ENCODE measurements at regions not wholly inside any gene's neighbourhood (a gene's known extent, or its start where the extent isn't known, plus 50 kb on each side); places are given as distances from the start of the nearest gene placed in this dataset.
"Not testable (repeated sequence)": the region's sequence is repeated elsewhere in the genome, so short reads cannot be mapped to it uniquely, and the experiment has no call there.

DNA sequence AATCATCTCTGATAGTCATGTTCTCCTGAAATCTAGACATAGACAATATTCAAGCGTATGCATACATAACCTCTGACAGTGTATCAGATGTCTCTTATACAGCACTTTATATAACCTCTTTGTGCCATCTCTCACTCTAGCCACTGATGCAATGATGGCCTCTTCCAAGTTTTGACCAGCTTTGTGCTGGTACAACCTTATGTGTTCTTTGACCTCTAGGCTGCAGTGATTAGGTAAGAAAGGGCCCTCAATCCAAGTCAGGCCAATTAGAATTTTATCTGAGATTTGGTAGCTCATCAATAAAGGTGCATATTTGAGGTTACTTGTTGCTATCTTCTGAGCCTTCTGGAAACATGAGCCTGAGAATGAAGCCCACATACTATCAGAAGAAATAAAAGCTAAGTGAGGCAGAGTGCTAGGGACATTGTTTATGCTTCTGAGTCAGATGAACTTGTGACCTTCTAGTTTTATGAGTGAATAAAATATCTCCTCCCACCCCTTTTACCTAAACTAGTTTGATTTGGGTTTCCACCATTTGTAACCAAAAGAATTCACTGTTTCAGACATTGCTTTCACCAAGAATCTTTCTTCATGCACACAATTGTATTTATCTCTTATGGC lies 283.2 kb upstream of the SUCLG2 start:
- no peaks in the 10 kb centered on the region for H3K9me3 Mint-ChIP-seq (ENCODE audit: unreplicated experiment)
- no peaks in the 10 kb centered on the region for H3K36me3 Mint-ChIP-seq (ENCODE audit: unreplicated experiment)

DNA sequence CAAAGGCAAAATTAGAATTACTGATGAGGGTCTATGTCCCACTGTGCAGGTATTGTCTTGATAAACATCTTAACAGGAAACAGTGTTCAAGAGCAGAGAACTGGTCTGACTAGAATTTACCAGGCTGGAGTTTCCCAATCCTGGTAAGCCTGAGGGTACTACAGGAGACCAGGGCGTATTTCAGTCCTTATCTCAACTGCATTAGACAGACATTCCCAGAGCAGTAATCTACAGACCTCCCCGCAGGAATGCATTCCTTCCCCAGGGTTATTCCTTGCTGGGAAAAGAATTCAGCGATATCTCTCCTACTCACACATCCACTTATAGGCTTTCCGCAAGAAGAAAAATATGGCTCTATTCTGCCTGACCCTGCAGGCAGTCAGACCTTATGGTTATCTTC lies 276.0 kb upstream of the SUCLG2 start:
- not testable (repeated sequence) for H3K9me3 Mint-ChIP-seq (ENCODE audit: unreplicated experiment); H3K4me1 Mint-ChIP-seq (ENCODE audit: low read depth, unreplicated experiment); H3K27me3 Mint-ChIP-seq (ENCODE audit: unreplicated experiment); H3K4me3 Mint-ChIP-seq (ENCODE audit: unreplicated experiment); H3K27ac Mint-ChIP-seq (ENCODE audit: unreplicated experiment); DNase-seq; H3K36me3 Mint-ChIP-seq (ENCODE audit: unreplicated experiment)

More for the DNA sequence above, 283.2 kb upstream of the SUCLG2 start:
- H3K4me3 Mint-ChIP-seq (ENCODE audit: unreplicated experiment), result no peak overlapping the region
- no peaks in the 10 kb centered on the region for H3K27me3 Mint-ChIP-seq (ENCODE audit: unreplicated experiment)
- H3K27ac Mint-ChIP-seq (ENCODE audit: unreplicated experiment), result no peak overlapping the region
- TF ChIP-seq, protein P1, sequence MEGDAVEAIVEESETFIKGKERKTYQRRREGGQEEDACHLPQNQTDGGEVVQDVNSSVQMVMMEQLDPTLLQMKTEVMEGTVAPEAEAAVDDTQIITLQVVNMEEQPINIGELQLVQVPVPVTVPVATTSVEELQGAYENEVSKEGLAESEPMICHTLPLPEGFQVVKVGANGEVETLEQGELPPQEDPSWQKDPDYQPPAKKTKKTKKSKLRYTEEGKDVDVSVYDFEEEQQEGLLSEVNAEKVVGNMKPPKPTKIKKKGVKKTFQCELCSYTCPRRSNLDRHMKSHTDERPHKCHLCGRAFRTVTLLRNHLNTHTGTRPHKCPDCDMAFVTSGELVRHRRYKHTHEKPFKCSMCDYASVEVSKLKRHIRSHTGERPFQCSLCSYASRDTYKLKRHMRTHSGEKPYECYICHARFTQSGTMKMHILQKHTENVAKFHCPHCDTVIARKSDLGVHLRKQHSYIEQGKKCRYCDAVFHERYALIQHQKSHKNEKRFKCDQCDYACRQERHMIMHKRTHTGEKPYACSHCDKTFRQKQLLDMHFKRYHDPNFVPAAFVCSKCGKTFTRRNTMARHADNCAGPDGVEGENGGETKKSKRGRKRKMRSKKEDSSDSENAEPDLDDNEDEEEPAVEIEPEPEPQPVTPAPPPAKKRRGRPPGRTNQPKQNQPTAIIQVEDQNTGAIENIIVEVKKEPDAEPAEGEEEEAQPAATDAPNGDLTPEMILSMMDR (IDR thresholded peaks at IDR 0.05; ENCODE audit: partially characterized antibody, unreplicated experiment), result no peak
- H3K4me1 Mint-ChIP-seq (ENCODE audit: low read depth, unreplicated experiment), result no peaks in the 10 kb centered on the region
- no peak for DNase-seq

DNA sequence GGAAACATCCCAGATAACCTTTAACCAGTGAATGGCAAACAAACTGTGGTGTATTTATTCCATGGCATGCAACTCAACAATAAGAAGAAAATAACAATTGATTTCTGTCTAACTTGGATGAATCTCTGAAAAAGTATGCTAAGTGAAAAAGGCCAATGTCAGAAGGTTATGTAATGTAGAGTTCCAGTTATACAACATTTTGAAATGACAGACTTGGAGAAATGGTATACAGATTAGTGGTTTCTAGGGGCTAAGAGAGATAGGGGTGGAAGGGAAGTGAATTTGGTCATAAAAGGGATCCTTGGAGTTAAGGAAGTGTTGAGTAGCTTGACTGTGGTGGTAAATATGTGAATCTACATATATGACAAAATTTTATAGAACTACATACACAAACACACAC lies 269.4 kb upstream of the SUCLG2 start:
- Mint-ChIP-seq H3K4me3 (ENCODE audit: unreplicated experiment) (no peak overlapping the region), H3K36me3 (ENCODE audit: unreplicated experiment) (no peaks in the 10 kb centered on the region), H3K27ac (ENCODE audit: unreplicated experiment) (no peak overlapping the region), H3K4me1 (ENCODE audit: low read depth, unreplicated experiment) (no peaks in the 10 kb centered on the region), H3K9me3 (ENCODE audit: unreplicated experiment) (no peaks in the 10 kb centered on the region), H3K27me3 (ENCODE audit: unreplicated experiment) (no peaks in the 10 kb centered on the region)
- DNase-seq, result no peak
- TF ChIP-seq, protein P1 (IDR thresholded peaks at IDR 0.05; ENCODE audit: partially characterized antibody, unreplicated experiment), result no peak

DNA sequence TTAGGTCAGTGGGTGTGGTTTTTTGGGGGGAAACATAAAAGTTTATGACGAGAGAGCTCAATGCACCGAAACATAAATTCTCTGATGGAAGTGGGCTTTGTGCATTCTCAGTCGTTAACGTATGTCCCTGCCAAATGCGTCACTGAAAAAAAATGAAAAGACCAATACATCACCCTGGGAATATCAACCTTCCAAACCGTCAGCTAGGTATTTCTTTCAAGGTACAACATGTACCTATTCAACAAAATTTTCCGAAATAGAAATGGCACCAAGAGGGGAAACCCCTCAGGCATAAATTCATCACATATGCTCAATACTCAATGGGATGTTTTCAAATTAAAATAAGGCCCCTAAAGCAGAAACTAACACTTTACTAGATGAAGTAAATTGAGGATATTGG lies 266.6 kb upstream of the SUCLG2 start:
- no peaks in the 10 kb centered on the region for H3K36me3 Mint-ChIP-seq (ENCODE audit: unreplicated experiment)
- TF ChIP-seq, protein P1 (IDR thresholded peaks at IDR 0.05; ENCODE audit: partially characterized antibody, unreplicated experiment), result no peak
- no peak overlapping the region for H3K27ac Mint-ChIP-seq (ENCODE audit: unreplicated experiment)
- DNase-seq, result no peak
- no peaks in the 10 kb centered on the region for H3K27me3 Mint-ChIP-seq (ENCODE audit: unreplicated experiment)
- H3K9me3 Mint-ChIP-seq (ENCODE audit: unreplicated experiment), result no peaks in the 10 kb centered on the region
- H3K4me3 Mint-ChIP-seq (ENCODE audit: unreplicated experiment), result no peak overlapping the region
- no peaks in the 10 kb centered on the region for H3K4me1 Mint-ChIP-seq (ENCODE audit: low read depth, unreplicated experiment)

DNA sequence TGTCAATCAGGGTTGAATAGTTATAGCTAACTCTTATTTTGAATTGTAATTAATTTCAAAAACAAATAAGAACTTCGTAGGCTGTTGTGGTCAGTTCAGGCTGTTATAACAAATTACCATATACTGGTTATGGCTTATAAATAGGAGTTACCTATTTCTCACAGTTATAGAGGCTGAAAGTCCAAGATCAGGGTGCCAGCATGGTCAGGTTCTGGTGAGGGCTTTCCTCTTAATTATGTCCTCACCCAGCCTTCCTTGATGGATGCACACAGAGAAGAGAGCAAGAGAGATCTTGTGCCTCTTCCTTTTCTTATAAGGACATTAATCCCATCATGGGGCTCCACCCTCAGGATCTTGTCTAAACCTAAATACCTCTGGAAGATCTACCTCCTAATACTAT lies 265.9 kb upstream of the SUCLG2 start:
- Mint-ChIP-seq H3K4me1 (ENCODE audit: low read depth, unreplicated experiment) (no peaks in the 10 kb centered on the region), H3K4me3 (ENCODE audit: unreplicated experiment) (no peak overlapping the region), H3K36me3 (ENCODE audit: unreplicated experiment) (no peaks in the 10 kb centered on the region), H3K27me3 (ENCODE audit: unreplicated experiment) (no peaks in the 10 kb centered on the region), H3K9me3 (ENCODE audit: unreplicated experiment) (no peaks in the 10 kb centered on the region), H3K27ac (ENCODE audit: unreplicated experiment) (no peak overlapping the region)
- DNase-seq, result no peak
- TF ChIP-seq, protein P1 (IDR thresholded peaks at IDR 0.05; ENCODE audit: partially characterized antibody, unreplicated experiment), result no peak
